Mucosa of descending colon (tissue), 3 donors: ENCODE measurements at regions not wholly inside any gene's neighbourhood (a gene's known extent, or its start where the extent isn't known, plus 50 kb on each side); places are given as distances from the start of the nearest gene placed in this dataset.

Experiments used
- ATAC-seq: fragments of 200-7000 bp; cut with Tn5 transposase; one replicate; pipeline ENCODE4 v1.9.1; 2020; ENCODE audit warnings: mild to moderate bottlenecking, moderate library complexity
- DNase-seq, 3 donors: peaks; one replicate each; pipeline ENCODE4 v3.0.0-alpha.2; 2020
- H3K36me3 ChIP-seq: fragments of 200-600 bp; one replicate; pipeline ENCODE4 v1.8.0; 2021; ENCODE audit warnings: low read depth, mild to moderate bottlenecking
- H3K4me1 ChIP-seq: fragments of 200-600 bp; one replicate; pipeline ENCODE4 v1.8.0; 2021; ENCODE audit warnings: low read depth, mild to moderate bottlenecking
- H3K4me3 ChIP-seq: fragments of 200-600 bp; one replicate; pipeline ENCODE4 v1.8.0; 2021; ENCODE audit warnings: mild to moderate bottlenecking
- H3K9me3 ChIP-seq: fragments of 200-600 bp; one replicate; pipeline ENCODE4 v1.8.0; 2021; ENCODE audit warnings: mild to moderate bottlenecking
- CTCF ChIP-seq: fragments of 200-600 bp; IDR thresholded peaks from one replicate; pipeline ENCODE4 v1.8.0; 2022; ENCODE audit warnings: antibody characterized with exemption, mild to moderate bottlenecking
- intact Hi-C, 2 donors: fragments of 100-400 bp; cut with DNase I in 1 of 2; cut with micrococcal nuclease in 1 of 2; formaldehyde crosslinking; loops; one replicate each; pipeline versions ENCODE4 v1.11.0 to v1.11.1; 2022; cut with DNase I, micrococcal nuclease
- donor health status: DM: no; HTN: no; CAD: no; lungs with moderate emphysema.
- donor health status: DM: no; HTN: no; CAD: no.
- donor health status: DM: no; HTN: yes; CAD: no.

- no peaks in the 10 kb centered on the region for H3K9me3 ChIP-seq
- ATAC-seq, result no peak
- DNase-seq, result no peak
- H3K4me3 ChIP-seq, result no peak overlapping the region
- intact Hi-C loops, result no loop called here
- H3K36me3 ChIP-seq, result no peaks in the 10 kb centered on the region
- no peak for TF ChIP-seq CTCF
- H3K4me1 ChIP-seq, result no peaks in the 10 kb centered on the region
Observed at GRCh38 chr3:180409883-180410282, 192.1 kb upstream of the TTC14 start.

GRCh38 chr3:180414157-180414556, 187.8 kb upstream of the TTC14 start:
- TF ChIP-seq CTCF, result no peak
- no peaks in the 10 kb centered on the region for H3K36me3 ChIP-seq
- intact Hi-C loops, result no loop called here
- no peak for ATAC-seq
- no peak overlapping the region for H3K4me3 ChIP-seq
- H3K9me3 ChIP-seq, result no peaks in the 10 kb centered on the region
- no peaks in the 10 kb centered on the region for H3K4me1 ChIP-seq
- DNase-seq, result no peak

GRCh38 chr3:180416111-180416594, 185.8 kb upstream of the TTC14 start:
- Histone ChIP-seq H3K4me1 (no peaks in the 10 kb centered on the region), H3K4me3 (no peak overlapping the region), H3K9me3 (no peaks in the 10 kb centered on the region), H3K36me3 (no peaks in the 10 kb centered on the region)
- intact Hi-C loops, result no loop called here
- no peak for TF ChIP-seq CTCF
- ATAC-seq (no peak), DNase-seq (no peak)

- ATAC-seq (no peak), DNase-seq (no peak)
- H3K9me3 ChIP-seq, result no peaks in the 10 kb centered on the region
- H3K4me3 ChIP-seq, result no peak overlapping the region
- intact Hi-C loops, result no loop called here
- no peak for TF ChIP-seq CTCF
- H3K4me1 ChIP-seq, result no peaks in the 10 kb centered on the region
- no peaks in the 10 kb centered on the region for H3K36me3 ChIP-seq
Observed at GRCh38 chr3:180417241-180417640, 184.7 kb upstream of the TTC14 start.

DNA sequence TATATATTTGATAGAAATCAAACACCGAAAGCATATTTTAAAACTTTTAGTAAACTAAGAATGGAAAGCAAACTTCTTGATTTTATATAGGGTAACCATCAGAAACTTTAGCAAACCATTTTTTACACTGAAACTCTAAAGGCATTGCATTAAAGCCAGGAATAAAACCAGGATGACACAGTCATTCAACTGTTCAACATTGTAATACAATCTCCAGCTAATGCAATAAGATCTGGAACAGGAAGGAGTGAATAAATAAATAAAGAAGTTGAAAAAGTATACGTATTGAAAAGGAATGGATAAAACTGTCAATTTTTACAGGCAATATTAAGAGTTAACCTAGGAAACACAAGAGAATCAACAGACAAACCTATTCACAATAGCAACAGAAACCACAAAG, 181.9 kb upstream of the TTC14 start:
- Histone ChIP-seq H3K4me3 (no peak overlapping the region), H3K4me1 (no peaks in the 10 kb centered on the region), H3K9me3 (no peaks in the 10 kb centered on the region), H3K36me3 (no peaks in the 10 kb centered on the region)
- intact Hi-C loops, result no loop called here
- ATAC-seq (no peak), DNase-seq (no peak)
- no peak for TF ChIP-seq CTCF

GRCh38 chr3:180420804-180421203, 181.2 kb upstream of the TTC14 start:
- no peak overlapping the region for H3K4me3 ChIP-seq
- ATAC-seq (no peak), DNase-seq (no peak)
- no peak for TF ChIP-seq CTCF
- intact Hi-C loops, result no loop called here
- no peaks in the 10 kb centered on the region for H3K9me3 ChIP-seq
- H3K4me1 ChIP-seq, result no peaks in the 10 kb centered on the region
- no peaks in the 10 kb centered on the region for H3K36me3 ChIP-seq
